Right atrium auricular region (tissue), 2 donors: ENCODE measurements at regions not wholly inside any gene's neighbourhood (a gene's known extent, or its start where the extent isn't known, plus 50 kb on each side); places are given as distances from the start of the nearest gene placed in this dataset.

Experiments
- DNase-seq: peaks from one replicate; pipeline ENCODE4 v3.0.0-alpha.2; 2019; ENCODE audit warnings: low spot score
- H3K27ac ChIP-seq, 2 donors: fragments of 200-600 bp; sonication (generic); 1 replicate in 1 of 2; 2 replicates in 1 of 2; pipeline ENCODE4 v1.5.1; 2016 to 2019
- H3K27me3 ChIP-seq, 2 donors: fragments of 200-600 bp; sonication (generic); one replicate each; pipeline versions ENCODE4 v1.5.1 to v1.6.0; 2017 to 2019
- H3K36me3 ChIP-seq: fragments of 200-600 bp; sonication (generic); one replicate; pipeline ENCODE4 v1.5.1; 2016
- H3K4me1 ChIP-seq, 2 donors: fragments of 200-600 bp; sonication (generic); one replicate each; pipeline versions ENCODE4 v1.5.1 to v1.6.0; 2017 to 2019
- H3K4me3 ChIP-seq, 2 donors: fragments of 200-600 bp; sonication (generic); 1 replicate in 1 of 2; 2 replicates in 1 of 2; pipeline ENCODE4 v1.5.1; 2017 to 2019; ENCODE audit warnings: mild to moderate bottlenecking in 1 of 2, moderate library complexity in 1 of 2
- H3K9me3 ChIP-seq, 2 donors: fragments of 200-600 bp; sonication (generic); one replicate each; pipeline ENCODE4 v1.5.1; 2019
- TF ChIP-seq, protein P1 (sequence below), 2 donors: fragments of 200-600 bp; sonication (generic); IDR thresholded peaks; one replicate each; pipeline ENCODE4 v1.5.1; 2019; ENCODE audit warnings: antibody characterized with exemption in 2 of 2

DNA sequence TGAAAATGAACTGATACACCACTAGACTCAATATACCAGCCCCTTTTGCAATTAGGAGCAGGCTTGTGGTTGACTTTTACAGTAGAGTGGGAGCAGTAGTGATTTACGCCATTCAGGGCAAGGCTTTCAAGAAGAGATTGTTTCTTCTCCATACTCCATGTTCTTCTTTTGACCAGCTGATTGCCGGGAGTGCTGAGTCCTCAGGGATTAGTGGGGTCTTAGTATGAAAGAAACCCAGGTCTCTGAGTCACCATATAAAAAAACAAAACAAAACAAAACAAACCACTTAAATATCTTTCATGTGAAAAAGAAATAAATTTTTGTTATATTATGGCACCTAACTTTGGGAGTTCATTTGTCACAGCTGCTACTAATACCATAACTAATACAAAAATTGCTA lies 465.6 kb upstream of the TRIB2 start:
- Histone ChIP-seq H3K36me3 (no peaks in the 10 kb centered on the region), H3K4me3 (no peak overlapping the region), H3K9me3 (no peaks in the 10 kb centered on the region), H3K27ac (no peak overlapping the region), H3K27me3 (no peaks in the 10 kb centered on the region), H3K4me1 (peaks cover 0 to 12% of the 10 kb centered on the region in 2 donors)
- DNase-seq = no peak
- TF ChIP-seq, protein P1, sequence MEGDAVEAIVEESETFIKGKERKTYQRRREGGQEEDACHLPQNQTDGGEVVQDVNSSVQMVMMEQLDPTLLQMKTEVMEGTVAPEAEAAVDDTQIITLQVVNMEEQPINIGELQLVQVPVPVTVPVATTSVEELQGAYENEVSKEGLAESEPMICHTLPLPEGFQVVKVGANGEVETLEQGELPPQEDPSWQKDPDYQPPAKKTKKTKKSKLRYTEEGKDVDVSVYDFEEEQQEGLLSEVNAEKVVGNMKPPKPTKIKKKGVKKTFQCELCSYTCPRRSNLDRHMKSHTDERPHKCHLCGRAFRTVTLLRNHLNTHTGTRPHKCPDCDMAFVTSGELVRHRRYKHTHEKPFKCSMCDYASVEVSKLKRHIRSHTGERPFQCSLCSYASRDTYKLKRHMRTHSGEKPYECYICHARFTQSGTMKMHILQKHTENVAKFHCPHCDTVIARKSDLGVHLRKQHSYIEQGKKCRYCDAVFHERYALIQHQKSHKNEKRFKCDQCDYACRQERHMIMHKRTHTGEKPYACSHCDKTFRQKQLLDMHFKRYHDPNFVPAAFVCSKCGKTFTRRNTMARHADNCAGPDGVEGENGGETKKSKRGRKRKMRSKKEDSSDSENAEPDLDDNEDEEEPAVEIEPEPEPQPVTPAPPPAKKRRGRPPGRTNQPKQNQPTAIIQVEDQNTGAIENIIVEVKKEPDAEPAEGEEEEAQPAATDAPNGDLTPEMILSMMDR (IDR thresholded peaks at IDR 0.05) = no peak

GRCh38 chr2:12251749-12252148 lies 465.0 kb upstream of the TRIB2 start:
- TF ChIP-seq, protein P1 (IDR thresholded peaks at IDR 0.05) = no peak
- H3K27ac ChIP-seq = no peak overlapping the region
- no peaks in the 10 kb centered on the region for H3K36me3 ChIP-seq
- no peaks in the 10 kb centered on the region for H3K9me3 ChIP-seq
- DNase-seq = no peak
- no peak overlapping the region for H3K4me3 ChIP-seq
- peaks cover 0 to 12% of the 10 kb centered on the region in 2 donors for H3K4me1 ChIP-seq
- no peaks in the 10 kb centered on the region for H3K27me3 ChIP-seq

DNA sequence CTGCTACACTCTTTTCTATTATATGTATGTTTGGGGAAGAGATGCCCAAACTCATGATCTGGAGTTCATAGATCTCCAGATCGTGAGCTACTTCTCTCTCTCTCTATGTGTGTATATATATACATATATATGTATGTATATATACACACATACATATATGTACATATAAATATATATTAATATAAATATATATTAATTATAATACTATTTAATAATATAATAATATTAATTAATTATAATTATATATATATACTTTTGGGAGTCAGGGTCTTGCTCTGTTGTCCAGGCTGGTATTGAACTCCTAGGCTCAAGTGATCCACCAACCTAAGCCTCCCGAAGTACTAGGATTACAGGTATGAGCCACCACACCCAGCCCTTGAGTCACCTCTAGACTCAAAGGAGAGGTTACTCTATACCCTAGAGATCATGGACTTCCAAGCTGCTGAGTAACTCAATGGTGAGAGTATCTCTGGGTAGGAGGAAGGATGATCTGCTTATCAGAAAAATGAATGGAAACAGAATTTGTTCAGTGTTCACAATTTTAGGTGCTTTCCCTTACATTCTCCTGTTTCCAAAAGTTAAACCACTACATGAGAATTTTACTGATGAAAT lies 463.5 kb upstream of the TRIB2 start:
- no peaks in the 10 kb centered on the region for H3K27me3 ChIP-seq
- H3K4me1 ChIP-seq = peaks cover 0 to 22% of the 10 kb centered on the region in 2 donors
- no peak overlapping the region for H3K27ac ChIP-seq
- no peak overlapping the region for H3K4me3 ChIP-seq
- TF ChIP-seq, protein P1 (IDR thresholded peaks at IDR 0.05) = no peak
- H3K9me3 ChIP-seq = no peaks in the 10 kb centered on the region
- H3K36me3 ChIP-seq = no peaks in the 10 kb centered on the region
- no peak for DNase-seq

DNA sequence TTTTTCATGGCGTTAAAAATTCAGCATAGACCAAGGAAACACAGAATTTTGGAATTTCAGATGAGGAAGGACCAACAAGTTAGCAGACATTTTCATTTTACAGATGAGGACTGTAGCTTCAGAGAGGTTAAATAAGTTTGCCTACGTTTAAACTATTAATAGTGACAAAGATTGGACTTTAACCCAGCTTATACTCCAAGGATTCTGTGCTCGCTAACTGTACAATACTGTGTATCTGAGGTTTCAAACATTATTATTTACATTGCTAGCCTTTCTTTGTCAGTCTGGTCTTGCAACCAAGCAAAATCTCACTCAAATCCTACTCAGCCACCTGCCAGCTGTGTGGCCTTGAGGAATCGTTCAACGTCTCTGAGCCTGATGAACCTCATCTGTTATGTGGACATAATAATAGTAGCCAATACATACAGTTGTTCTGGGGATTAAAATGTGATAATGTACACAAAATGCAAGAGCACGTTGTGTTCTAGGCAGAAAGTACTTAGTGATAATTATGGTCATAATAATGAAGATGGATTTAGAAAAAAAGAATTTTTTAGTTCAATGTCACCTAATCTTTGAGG lies 462.4 kb upstream of the TRIB2 start:
- TF ChIP-seq, protein P1 (IDR thresholded peaks at IDR 0.05) = no peak
- no peak for DNase-seq
- Histone ChIP-seq H3K4me3 (no peak overlapping the region), H3K4me1 (peaks cover 0 to 22% of the 10 kb centered on the region in 2 donors), H3K36me3 (no peaks in the 10 kb centered on the region), H3K9me3 (no peaks in the 10 kb centered on the region), H3K27me3 (no peaks in the 10 kb centered on the region), H3K27ac (no peak overlapping the region)

DNA sequence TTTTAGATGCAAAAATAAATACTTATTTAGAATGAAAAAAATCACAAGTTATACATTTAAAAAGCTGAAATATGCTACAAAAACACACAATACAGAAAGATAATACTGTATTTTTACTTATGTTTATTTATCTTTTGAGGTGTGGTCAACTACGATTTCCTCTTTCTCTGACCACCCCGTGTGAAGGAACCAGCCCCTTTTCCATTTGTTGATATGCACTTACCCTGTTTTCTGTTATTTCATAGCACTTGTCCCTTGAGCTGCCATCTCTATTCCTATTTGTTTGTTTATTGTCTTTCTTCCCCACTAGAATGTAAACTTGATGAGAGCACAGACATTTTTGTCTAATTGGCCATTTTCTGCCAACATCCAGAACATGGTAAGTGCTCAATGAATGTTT lies 460.5 kb upstream of the TRIB2 start:
- no peak overlapping the region for H3K4me3 ChIP-seq
- no peak overlapping the region for H3K27ac ChIP-seq
- no peak for DNase-seq
- peaks cover 0 to 22% of the 10 kb centered on the region in 2 donors for H3K4me1 ChIP-seq
- no peaks in the 10 kb centered on the region for H3K9me3 ChIP-seq
- TF ChIP-seq, protein P1 (IDR thresholded peaks at IDR 0.05) = no peak
- no peaks in the 10 kb centered on the region for H3K36me3 ChIP-seq
- no peaks in the 10 kb centered on the region for H3K27me3 ChIP-seq

GRCh38 chr2:12257476-12257875 lies 459.3 kb upstream of the TRIB2 start:
- no peak overlapping the region for H3K27ac ChIP-seq
- no peaks in the 10 kb centered on the region for H3K9me3 ChIP-seq
- no peaks in the 10 kb centered on the region for H3K27me3 ChIP-seq
- peaks cover 0 to 28% of the 10 kb centered on the region in 2 donors for H3K4me1 ChIP-seq
- H3K36me3 ChIP-seq = no peaks in the 10 kb centered on the region
- TF ChIP-seq, protein P1 (IDR thresholded peaks at IDR 0.05) = no peak
- no peak for DNase-seq
- no peak overlapping the region for H3K4me3 ChIP-seq
